Motor neuron (in vitro differentiated cells): ENCODE measurements at regions not wholly inside any gene's neighbourhood (a gene's known extent, or its start where the extent isn't known, plus 50 kb on each side); places are given as distances from the start of the nearest gene placed in this dataset.
"Not testable (repeated sequence)": the region's sequence is repeated elsewhere in the genome, so short reads cannot be mapped to it uniquely, and the experiment has no call there.

Experiments
- ATAC-seq, 8 experiments: fragments of 200-7000 bp; cut with Tn5 transposase; replicated peaks in 6 of 8; 2 replicates each; pipeline ENCODE4 v1.8.0; 2021; ENCODE audit warnings: mild to moderate bottlenecking in 8 of 8, moderate library complexity in 8 of 8
- H3K27ac ChIP-seq, 2 donors: fragments of 250-450 bp; sonication (Bioruptor Pico); 2 replicates each; pipeline ENCODE4 v1.9.0; 2021; ENCODE audit warnings: antibody characterized with exemption in 2 of 2, mild to moderate bottlenecking in 2 of 2, moderate library complexity in 1 of 2
- H3K4me1 ChIP-seq, 2 donors: fragments of 250-450 bp; sonication (Bioruptor Pico); replicated peaks in 1 of 2; 2 replicates each; pipeline ENCODE4 v1.6.1; 2021; ENCODE audit warnings: antibody characterized with exemption in 2 of 2, mild to moderate bottlenecking in 2 of 2, moderate library complexity in 1 of 2
- H3K4me3 ChIP-seq, 5 donors: fragments of 250-450 bp; sonication (Bioruptor Pico); 2 replicates each; pipeline ENCODE4 v1.9.0; 2021; ENCODE audit warnings: antibody characterized with exemption in 5 of 5, mild to moderate bottlenecking in 5 of 5, moderate library complexity in 4 of 5
- WGBS, 10 experiments: fragments of 450-650 bp; shearing (Covaris generic); methylation state at CpG; one replicate each; pipeline ENCODE4 v1.0.0; 2022; 5-methylcytosine and 5-hydroxymethylcytosine counted together
- in situ Hi-C, 9 experiments: fragments of 400-800 bp; cut with MboI; loops; one replicate each; pipeline ENCODE4 v1.15.0; 2021; ENCODE audit warnings: low sequenced_read_pairs in 9 of 9, low pct_unique_long_range_greater_than_20kb in 2 of 9; ENCODE audit not compliant: unreplicated experiment in 9 of 9

- ATAC-seq = no peak
- Histone ChIP-seq H3K4me1 (peaks cover 4 to 6% of the 10 kb centered on the region in 2 donors), H3K27ac (no peak overlapping the region), H3K4me3 (no peak overlapping the region)
- in situ Hi-C loops = no loop called here
- WGBS, 10 experiments = 20 to 89% (median 49%) methylated on average over 1 of the region's 1 CpG; no CpG with 5 or more reads in 2 of the 10 experiments
Measured at GRCh38 chr15:62503451-62503850, 338.4 kb upstream of the C2CD4B start.

GRCh38 chr15:62505762-62506161 lies 340.7 kb upstream of the C2CD4B start:
- Histone ChIP-seq H3K27ac (no peak overlapping the region), H3K4me3 (no peak overlapping the region), H3K4me1 (peaks cover 4 to 6% of the 10 kb centered on the region in 2 donors)
- WGBS, 10 experiments = 0 to 89% (median 84%) methylated on average over 1 to 5 of the region's 6 CpGs; no CpG with 5 or more reads in 4 of the 10 experiments
- ATAC-seq = peak in 1 of 8 experiments; percentile 5
- in situ Hi-C loops = no loop called here

- H3K4me1 ChIP-seq = peaks cover 4 to 6% of the 10 kb centered on the region in 2 donors
- WGBS, 10 experiments = 0 to 45% (median 0%) methylated on average over 1 of the region's 1 CpG; no CpG with 5 or more reads in 3 of the 10 experiments
- H3K4me3 ChIP-seq = no peak overlapping the region
- in situ Hi-C loops = no loop called here
- ATAC-seq = peak in 4 of 8 experiments; percentile 45 to 95 (median 94)
- H3K27ac ChIP-seq = no peak overlapping the region
Measured at GRCh38 chr15:62506217-62506805, 341.2 kb upstream of the C2CD4B start.

DNA sequence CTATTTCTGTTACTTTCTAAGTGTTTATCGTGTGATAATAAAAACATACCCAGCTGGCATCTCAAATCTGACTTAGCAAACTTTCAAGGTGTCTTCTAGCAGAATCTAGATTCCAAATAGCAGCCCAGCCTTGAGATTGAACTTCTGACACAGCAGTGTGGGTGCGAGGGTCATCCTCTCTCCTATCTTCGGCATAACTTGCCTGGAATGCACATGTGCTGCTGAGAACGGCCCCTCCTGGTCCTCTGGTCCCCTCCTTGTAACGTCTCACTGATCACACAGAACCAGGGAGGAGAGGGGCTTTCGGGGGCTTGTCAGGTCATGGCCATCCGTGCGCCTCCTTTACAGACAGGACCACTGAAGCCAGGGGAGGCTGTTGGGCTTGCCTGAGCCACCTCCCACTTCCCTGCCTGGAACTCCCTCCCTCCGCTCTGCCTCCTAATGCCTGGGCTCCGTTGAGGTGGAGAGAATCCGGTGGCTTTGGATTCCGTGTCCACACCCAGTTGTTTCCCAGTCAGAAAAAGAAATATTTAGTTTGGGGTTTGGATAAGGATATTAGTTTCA lies 344.4 kb upstream of the C2CD4B start:
- Histone ChIP-seq H3K4me3 (no peak overlapping the region), H3K27ac (no peak overlapping the region), H3K4me1 (peaks cover 0 to 2% of the 10 kb centered on the region in 2 donors)
- 77 to 100% (median 98%) methylated on average over 1 to 9 of the region's 12 CpGs; no CpG with 5 or more reads in 1 of the 10 experiments for WGBS, 10 experiments
- in situ Hi-C loops = no loop called here
- no peak for ATAC-seq

DNA sequence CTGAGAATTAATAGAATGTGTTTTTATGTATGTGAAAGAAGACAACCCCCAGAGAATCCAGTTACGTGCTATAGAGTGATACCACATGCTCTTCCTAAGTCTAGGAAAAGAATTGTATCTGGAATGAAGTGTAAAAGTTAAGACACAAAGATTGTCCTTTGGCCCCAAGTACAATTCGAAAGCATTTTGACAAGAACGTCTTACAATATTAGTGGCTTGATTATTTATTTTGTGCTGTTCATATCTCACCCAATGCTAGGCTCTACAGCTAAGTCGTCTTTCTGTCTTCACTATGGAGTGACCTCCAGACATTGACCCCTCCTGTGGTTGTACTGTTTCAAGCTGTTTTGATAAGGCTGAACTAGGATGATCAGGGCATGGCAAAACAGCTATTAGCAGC lies 345.7 kb upstream of the C2CD4B start:
- in situ Hi-C loops = no loop called here
- peaks cover 0 to 2% of the 10 kb centered on the region in 2 donors for H3K4me1 ChIP-seq
- H3K4me3 ChIP-seq = no peak overlapping the region
- WGBS, 10 experiments = 77 to 100% (median 99%) methylated on average over 1 to 4 of the region's 4 CpGs; no CpG with 5 or more reads in 2 of the 10 experiments
- ATAC-seq = no peak
- H3K27ac ChIP-seq = no peak overlapping the region

DNA sequence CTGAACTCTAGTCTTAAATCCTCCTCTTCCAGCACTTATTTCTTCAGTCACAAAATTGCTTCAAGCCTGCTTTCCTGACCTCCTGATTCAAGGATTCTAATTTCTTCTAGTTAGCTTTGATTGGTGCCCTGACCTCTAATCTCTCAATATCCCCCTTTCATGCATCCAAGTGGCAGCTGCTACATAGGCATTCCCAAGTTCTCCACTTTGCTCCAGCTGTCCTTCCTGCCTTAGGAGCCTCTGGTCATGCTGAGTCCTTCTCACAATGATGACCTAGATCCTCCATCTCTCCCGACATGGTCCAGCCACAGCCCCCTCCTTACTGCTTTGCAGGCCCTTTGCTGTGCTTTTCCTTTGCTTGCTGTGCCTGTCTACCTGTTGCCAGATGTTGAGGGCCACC lies 347.8 kb upstream of the C2CD4B start:
- 50 to 100% (median 88%) methylated on average over 1 of the region's 1 CpG; no CpG with 5 or more reads in 6 of the 10 experiments for WGBS, 10 experiments
- in situ Hi-C loops = no loop called here
- Histone ChIP-seq H3K4me3 (no peak overlapping the region), H3K27ac (no peak overlapping the region), H3K4me1 (no peaks in the 10 kb centered on the region)
- ATAC-seq = no peak

- no peak overlapping the region for H3K4me3 ChIP-seq
- WGBS, 10 experiments = 20 to 100% (median 92%) methylated on average over 1 to 4 of the region's 4 CpGs; no CpG with 5 or more reads in 1 of the 10 experiments
- H3K4me1 ChIP-seq = no peaks in the 10 kb centered on the region
- ATAC-seq = peak in 3 of 8 experiments; percentile 78 to 86 (median 84)
- no peak overlapping the region for H3K27ac ChIP-seq
- in situ Hi-C loops = no loop called here
Measured at GRCh38 chr15:62513893-62514292, 348.8 kb upstream of the C2CD4B start.

GRCh38 chr15:62515696-62516395 lies 350.8 kb upstream of the C2CD4B start:
- 26 to 100% (median 77%) methylated on average over 1 to 5 of the region's 7 CpGs; no CpG with 5 or more reads in 2 of the 10 experiments for WGBS, 10 experiments
- Histone ChIP-seq H3K4me1 (no peaks in the 10 kb centered on the region), H3K4me3 (no peak overlapping the region), H3K27ac (no peak overlapping the region)
- in situ Hi-C loops = no loop called here
- ATAC-seq = no peak

DNA sequence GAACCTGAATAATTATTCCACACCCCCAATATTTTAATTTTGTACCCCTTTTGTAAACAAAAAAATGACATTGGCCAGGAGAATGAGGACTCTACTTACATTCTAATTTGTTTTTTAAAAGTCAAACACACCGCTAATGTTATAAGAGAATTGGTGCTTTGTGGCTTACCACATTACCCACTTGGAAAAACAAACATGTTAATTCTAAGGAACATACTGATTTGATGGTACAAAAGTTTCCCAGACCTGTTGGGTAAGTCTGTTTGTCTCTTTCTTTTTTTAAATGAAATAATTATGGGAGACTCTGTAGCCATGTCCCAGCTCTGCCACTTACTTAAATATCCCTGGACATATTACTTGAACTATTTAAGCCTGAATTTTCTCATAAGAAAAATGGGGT lies 352.5 kb upstream of the C2CD4B start:
- Histone ChIP-seq H3K4me3 (no peak overlapping the region), H3K4me1 (no peaks in the 10 kb centered on the region), H3K27ac (no peak overlapping the region)
- in situ Hi-C loops = no loop called here
- WGBS, 10 experiments = 0 to 100% (median 59%) methylated on average over 1 of the region's 1 CpG; no CpG with 5 or more reads in 4 of the 10 experiments
- ATAC-seq = no peak

- H3K4me1 ChIP-seq, ATAC-seq, in situ Hi-C loops, H3K4me3 ChIP-seq, H3K27ac ChIP-seq: not testable (repeated sequence)
- 80 to 100% (median 96%) methylated on average over 1 to 4 of the region's 6 CpGs; no CpG with 5 or more reads in 4 of the 10 experiments for WGBS, 10 experiments
Measured at GRCh38 chr15:62518666-62519065, 353.6 kb upstream of the C2CD4B start.

GRCh38 chr15:62519900-62520299 lies 354.8 kb upstream of the C2CD4B start:
- no peak for ATAC-seq
- H3K4me1 ChIP-seq = peaks cover 0 to 2% of the 10 kb centered on the region in 2 donors
- 50 to 96% (median 84%) methylated on average over 1 to 4 of the region's 4 CpGs; no CpG with 5 or more reads in 3 of the 10 experiments for WGBS, 10 experiments
- no peak overlapping the region for H3K27ac ChIP-seq
- in situ Hi-C loops = no loop called here
- no peak overlapping the region for H3K4me3 ChIP-seq

- Histone ChIP-seq H3K4me3 (no peak overlapping the region), H3K27ac (no peak overlapping the region)
- WGBS, 10 experiments = 50 to 100% (median 80%) methylated on average over 1 to 2 of the region's 2 CpGs; no CpG with 5 or more reads in 5 of the 10 experiments
Measured at GRCh38 chr15:62520887-62521286, 355.8 kb upstream of the C2CD4B start.

DNA sequence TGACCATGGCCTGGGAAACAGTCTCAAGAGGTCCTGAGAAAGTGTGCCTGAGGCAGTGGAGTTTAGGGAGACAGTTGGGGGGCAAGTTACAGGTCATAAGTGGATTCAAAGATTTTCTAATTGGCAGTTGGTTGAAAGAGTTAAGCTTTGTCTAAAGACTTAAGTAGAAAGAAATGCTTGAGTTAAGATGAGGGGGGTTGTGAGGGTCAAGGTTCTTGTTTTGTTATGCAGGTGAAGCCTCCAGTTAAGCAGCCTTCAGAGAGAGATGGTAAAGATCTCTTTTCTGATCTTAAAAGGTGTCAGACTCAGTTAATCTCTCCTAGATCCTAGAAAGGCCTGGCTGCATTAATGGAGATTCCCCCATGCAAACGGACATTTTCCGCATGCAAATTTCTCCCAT lies 356.3 kb upstream of the C2CD4B start:
- no peak overlapping the region for H3K27ac ChIP-seq
- 77 to 100% (median 83%) methylated on average over 1 to 2 of the region's 2 CpGs; no CpG with 5 or more reads in 1 of the 10 experiments for WGBS, 10 experiments
- H3K4me3 ChIP-seq = no peak overlapping the region
- in situ Hi-C loops = no loop called here
- ATAC-seq = no peak
- peaks cover 0 to 14% of the 10 kb centered on the region in 2 donors for H3K4me1 ChIP-seq

More at GRCh38 chr15:62520887-62521286, 355.8 kb upstream of the C2CD4B start:
- peaks cover 0 to 9% of the 10 kb centered on the region in 2 donors for H3K4me1 ChIP-seq
- in situ Hi-C loops = no loop called here
- ATAC-seq = peak in 2 of 8 experiments; percentile 29 to 53
